SK-N-SH treated with all-trans-retinoic acid at 6 μM for 48 hours (cell line): ENCODE measurements at regions not wholly inside any gene's neighbourhood (a gene's known extent, or its start where the extent isn't known, plus 50 kb on each side); places are given as distances from the start of the nearest gene placed in this dataset.

ENCODE experiments used
- ATAC-seq: fragments of 200-7000 bp; cut with Tn5 transposase; 3 replicates; pipeline ENCODE4 v1.9.1; 2020; ENCODE audit warnings: mild to moderate bottlenecking, moderate library complexity
- ARNTL ChIP-seq: fragments of 450-650 bp; formaldehyde crosslinking; IDR thresholded peaks from 2 replicates; pipeline ENCODE4 v1.5.0; 2020; ENCODE audit warnings: low read depth, mild to moderate bottlenecking, moderate library complexity, borderline replicate concordance
- BACH2 ChIP-seq: fragments of 250-450 bp; sonication (Bioruptor Pico); IDR thresholded peaks from 2 replicates; pipeline ENCODE4 v1.9.0; 2021; ENCODE audit warnings: mild to moderate bottlenecking, borderline replicate concordance
- CSDC2 ChIP-seq: fragments of 250-450 bp; sonication (Bioruptor Pico); IDR thresholded peaks from 2 replicates; pipeline ENCODE4 v1.5.0; 2020; ENCODE audit warnings: mild to moderate bottlenecking, moderate library complexity
- ESRRG ChIP-seq: fragments of 250-450 bp; sonication (Bioruptor Pico); IDR thresholded peaks from 2 replicates; pipeline ENCODE4 v1.6.1; 2021; ENCODE audit warnings: mild to moderate bottlenecking
- ISL1 ChIP-seq: fragments of 250-450 bp; sonication (Bioruptor Pico); IDR thresholded peaks from 2 replicates; pipeline ENCODE4 v2.1.2; 2022; ENCODE audit warnings: mild to moderate bottlenecking, moderate library complexity
- OSR1 ChIP-seq: fragments of 250-450 bp; sonication (Bioruptor Pico); IDR thresholded peaks from 2 replicates; pipeline ENCODE4 v1.8.0; 2022; ENCODE audit warnings: moderate library complexity, mild to moderate bottlenecking, inconsistent platforms
- PPARA ChIP-seq: fragments of 250-450 bp; sonication (Bioruptor Pico); IDR thresholded peaks from 2 replicates; pipeline ENCODE4 v1.5.0; 2020; ENCODE audit warnings: mild to moderate bottlenecking, borderline replicate concordance
- RARB ChIP-seq: fragments of 250-450 bp; sonication (Bioruptor Pico); IDR thresholded peaks from 2 replicates; pipeline ENCODE4 v1.8.0; 2021; ENCODE audit warnings: mild to moderate bottlenecking, moderate library complexity
- SNAI2 ChIP-seq: fragments of 250-450 bp; sonication (Bioruptor Pico); IDR thresholded peaks from 2 replicates; pipeline ENCODE4 v1.5.0; 2020; ENCODE audit warnings: mild to moderate bottlenecking, moderate library complexity
- TCF4 ChIP-seq: fragments of 250-450 bp; sonication (Bioruptor Pico); IDR thresholded peaks from 2 replicates; pipeline ENCODE4 v1.8.0; 2021; ENCODE audit warnings: mild to moderate bottlenecking, moderate library complexity, borderline replicate concordance
- TOX ChIP-seq: fragments of 250-450 bp; sonication (Bioruptor Pico); IDR thresholded peaks from 2 replicates; pipeline ENCODE4 v1.8.0; 2021; ENCODE audit warnings: mild to moderate bottlenecking, moderate library complexity, borderline replicate concordance
- ZC3H10 ChIP-seq: fragments of 250-450 bp; sonication (Bioruptor Pico); IDR thresholded peaks from 2 replicates; pipeline ENCODE4 v1.5.1; 2021; ENCODE audit warnings: mild to moderate bottlenecking, moderate library complexity
- ZFP3 ChIP-seq: fragments of 250-450 bp; sonication (Bioruptor Pico); IDR thresholded peaks from 2 replicates; pipeline ENCODE4 v1.5.0; 2020; ENCODE audit warnings: mild to moderate bottlenecking, moderate library complexity
- ZFP30 ChIP-seq: fragments of 450-650 bp; formaldehyde crosslinking; IDR thresholded peaks from 2 replicates; pipeline ENCODE4 v1.5.0; 2022; ENCODE audit warnings: mild to moderate bottlenecking, moderate library complexity
- ZNF565 ChIP-seq: fragments of 450-650 bp; formaldehyde crosslinking; conservative IDR thresholded peaks from 2 replicates; pipeline ENCODE4 v1.5.0; 2020; ENCODE audit warnings: low read depth, mild to moderate bottlenecking, moderate library complexity
- ZNF70 ChIP-seq: fragments of 450-650 bp; formaldehyde crosslinking; IDR thresholded peaks from 2 replicates; pipeline ENCODE4 v1.5.0; 2020; ENCODE audit warnings: mild to moderate bottlenecking, moderate library complexity
- ZNF8 ChIP-seq: fragments of 450-650 bp; formaldehyde crosslinking; IDR thresholded peaks from 2 replicates; pipeline ENCODE4 v1.5.0; 2020; ENCODE audit warnings: mild to moderate bottlenecking, moderate library complexity
- TF ChIP-seq, protein P1 (sequence below): fragments of 250-450 bp; sonication (Bioruptor Pico); IDR thresholded peaks from 2 replicates; pipeline ENCODE4 v1.5.1; 2021; ENCODE audit warnings: mild to moderate bottlenecking, moderate library complexity
- TF ChIP-seq, protein P2 (sequence below): fragments of 250-450 bp; sonication (Bioruptor Pico); IDR thresholded peaks from 2 replicates; pipeline ENCODE4 v1.8.0; 2021; ENCODE audit warnings: low read depth, mild to moderate bottlenecking, moderate library complexity, borderline replicate concordance
- TF ChIP-seq, protein P3 (sequence below): fragments of 250-450 bp; sonication (Bioruptor Pico); IDR thresholded peaks from 2 replicates; pipeline ENCODE4 v1.5.0; 2020; ENCODE audit warnings: mild to moderate bottlenecking, moderate library complexity

DNA sequence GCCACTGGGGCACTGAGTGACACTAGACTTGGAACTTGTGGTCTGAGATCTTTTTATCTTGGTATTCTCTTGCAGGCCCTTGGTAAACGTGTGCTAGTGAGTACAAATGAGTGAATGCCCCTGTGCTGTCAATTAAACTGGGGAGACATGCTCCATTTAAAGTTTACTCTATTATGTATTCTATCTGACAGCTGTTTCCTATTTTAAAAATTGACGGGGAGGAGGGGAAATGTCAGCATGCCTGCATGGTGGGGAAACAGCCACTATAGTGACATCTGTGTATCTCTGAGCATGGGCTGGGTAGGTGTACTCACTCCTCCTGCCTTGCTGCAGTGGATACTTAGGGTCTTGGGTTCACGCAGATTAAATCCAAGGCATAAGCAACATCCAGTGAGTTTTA, 59.0 kb upstream of the IKBKE start:
- no peak for TF ChIP-seq ZNF8 (CRISPR knock-in tag)
- no peak for TF ChIP-seq TOX (CRISPR knock-in tag)
- TF ChIP-seq ZFP3 (CRISPR knock-in tag), result no peak
- TF ChIP-seq, protein P1, sequence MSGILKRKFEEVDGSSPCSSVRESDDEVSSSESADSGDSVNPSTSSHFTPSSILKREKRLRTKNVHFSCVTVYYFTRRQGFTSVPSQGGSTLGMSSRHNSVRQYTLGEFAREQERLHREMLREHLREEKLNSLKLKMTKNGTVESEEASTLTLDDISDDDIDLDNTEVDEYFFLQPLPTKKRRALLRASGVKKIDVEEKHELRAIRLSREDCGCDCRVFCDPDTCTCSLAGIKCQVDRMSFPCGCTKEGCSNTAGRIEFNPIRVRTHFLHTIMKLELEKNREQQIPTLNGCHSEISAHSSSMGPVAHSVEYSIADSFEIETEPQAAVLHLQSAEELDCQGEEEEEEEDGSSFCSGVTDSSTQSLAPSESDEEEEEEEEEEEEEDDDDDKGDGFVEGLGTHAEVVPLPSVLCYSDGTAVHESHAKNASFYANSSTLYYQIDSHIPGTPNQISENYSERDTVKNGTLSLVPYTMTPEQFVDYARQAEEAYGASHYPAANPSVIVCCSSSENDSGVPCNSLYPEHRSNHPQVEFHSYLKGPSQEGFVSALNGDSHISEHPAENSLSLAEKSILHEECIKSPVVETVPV (CRISPR knock-in tag), result no peak
- TF ChIP-seq, protein P2, sequence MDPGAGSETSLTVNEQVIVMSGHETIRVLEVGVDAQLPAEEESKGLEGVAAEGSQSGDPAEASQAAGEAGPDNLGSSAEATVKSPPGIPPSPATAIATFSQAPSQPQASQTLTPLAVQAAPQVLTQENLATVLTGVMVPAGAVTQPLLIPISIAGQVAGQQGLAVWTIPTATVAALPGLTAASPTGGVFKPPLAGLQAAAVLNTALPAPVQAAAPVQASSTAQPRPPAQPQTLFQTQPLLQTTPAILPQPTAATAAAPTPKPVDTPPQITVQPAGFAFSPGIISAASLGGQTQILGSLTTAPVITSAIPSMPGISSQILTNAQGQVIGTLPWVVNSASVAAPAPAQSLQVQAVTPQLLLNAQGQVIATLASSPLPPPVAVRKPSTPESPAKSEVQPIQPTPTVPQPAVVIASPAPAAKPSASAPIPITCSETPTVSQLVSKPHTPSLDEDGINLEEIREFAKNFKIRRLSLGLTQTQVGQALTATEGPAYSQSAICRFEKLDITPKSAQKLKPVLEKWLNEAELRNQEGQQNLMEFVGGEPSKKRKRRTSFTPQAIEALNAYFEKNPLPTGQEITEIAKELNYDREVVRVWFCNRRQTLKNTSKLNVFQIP (CRISPR knock-in tag), result no peak
- TF ChIP-seq ZC3H10, result no peak
- no peak for TF ChIP-seq RARB
- TF ChIP-seq CSDC2 (CRISPR knock-in tag), result no peak
- no peak for ATAC-seq

DNA sequence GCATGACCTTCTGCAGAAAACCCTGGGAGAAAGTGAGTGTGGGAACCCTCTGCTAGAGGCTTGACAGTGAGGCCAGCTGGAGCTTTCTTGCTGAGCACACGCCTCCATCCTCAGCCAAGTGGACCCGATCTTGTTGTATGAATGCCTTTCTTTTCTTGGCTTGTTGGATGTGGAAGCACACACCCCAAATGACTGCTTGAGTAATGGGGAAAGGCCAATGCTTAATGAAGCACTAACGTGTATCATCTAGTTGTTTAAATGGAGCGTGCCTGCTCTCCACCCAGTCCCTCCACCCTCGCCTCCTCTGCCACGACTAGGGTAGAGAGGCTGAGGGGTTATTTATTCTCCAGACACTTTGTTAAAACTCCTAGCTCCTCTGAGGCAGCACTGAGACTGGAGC, 54.3 kb upstream of the IKBKE start:
- TF ChIP-seq CSDC2 (CRISPR knock-in tag) (no peak), ZNF8 (CRISPR knock-in tag) (no peak), SNAI2 (CRISPR knock-in tag) (no peak), ZNF565 (CRISPR knock-in tag) (no peak), BACH2 (CRISPR knock-in tag) (no peak), ZNF70 (CRISPR knock-in tag) (no peak)
- TF ChIP-seq, all 23 proteins: peak for 0
- peak; percentile 23 for ATAC-seq

DNA sequence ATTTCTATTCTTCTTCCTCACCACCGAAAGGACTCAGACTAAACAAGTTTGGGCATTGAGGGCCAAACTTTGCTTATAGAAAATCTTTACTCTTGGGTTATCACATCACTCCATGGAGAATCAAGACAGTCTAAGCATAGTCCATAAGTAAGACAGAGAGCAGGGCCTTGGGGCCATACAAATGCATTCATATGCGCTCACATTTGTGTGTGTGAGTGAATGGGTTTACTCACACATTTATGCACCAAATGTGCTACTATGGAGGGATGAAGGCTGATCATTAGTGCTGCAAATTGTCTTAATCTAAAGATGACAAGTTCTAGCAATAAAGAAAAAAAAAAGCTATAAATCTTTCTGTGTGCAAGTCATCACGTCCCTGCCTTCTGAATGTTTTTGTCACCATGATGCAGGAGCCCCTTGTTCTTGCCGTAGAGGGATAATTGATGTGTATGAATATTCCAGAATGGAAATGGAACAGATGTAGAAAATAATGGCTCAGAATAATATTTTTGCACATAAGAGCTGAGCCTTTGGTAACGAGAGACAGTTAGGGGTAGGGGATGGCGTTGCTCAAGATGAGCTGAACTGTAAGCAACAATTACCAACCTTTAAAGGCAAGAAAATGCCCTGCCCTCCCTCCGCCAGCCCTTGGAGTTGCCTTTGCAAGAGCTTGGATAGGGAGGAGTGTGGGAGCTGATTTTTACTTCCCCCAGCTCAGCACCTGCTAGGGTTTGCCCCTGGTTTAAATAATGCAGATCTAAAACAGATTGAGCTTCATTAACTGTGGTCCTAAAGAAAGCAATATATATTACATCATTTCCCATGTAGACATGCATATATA, 52.3 kb upstream of the IKBKE start:
- TF ChIP-seq, protein P1 (CRISPR knock-in tag), result no peak
- ATAC-seq, result no peak

DNA sequence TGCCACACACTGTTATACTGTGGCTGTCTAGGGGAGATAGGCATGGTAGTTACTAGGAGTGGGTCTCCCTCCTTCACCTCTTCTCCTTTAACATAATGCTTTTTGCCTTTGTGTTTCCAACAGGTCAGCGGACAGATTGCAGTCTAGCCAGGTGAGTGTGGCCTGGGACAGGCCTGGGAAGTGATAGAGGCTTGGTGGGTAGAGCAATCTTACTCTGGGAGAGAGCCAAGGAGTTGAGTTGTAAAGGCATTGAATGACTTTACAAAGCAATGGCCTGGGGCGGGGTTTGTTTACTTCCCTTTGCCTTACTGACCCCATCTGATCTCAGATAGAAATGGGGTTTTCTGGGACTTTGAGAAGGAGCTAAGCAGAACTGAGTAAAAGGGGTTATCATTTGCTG, 51.0 kb upstream of the IKBKE start:
- TF ChIP-seq, protein P3, sequence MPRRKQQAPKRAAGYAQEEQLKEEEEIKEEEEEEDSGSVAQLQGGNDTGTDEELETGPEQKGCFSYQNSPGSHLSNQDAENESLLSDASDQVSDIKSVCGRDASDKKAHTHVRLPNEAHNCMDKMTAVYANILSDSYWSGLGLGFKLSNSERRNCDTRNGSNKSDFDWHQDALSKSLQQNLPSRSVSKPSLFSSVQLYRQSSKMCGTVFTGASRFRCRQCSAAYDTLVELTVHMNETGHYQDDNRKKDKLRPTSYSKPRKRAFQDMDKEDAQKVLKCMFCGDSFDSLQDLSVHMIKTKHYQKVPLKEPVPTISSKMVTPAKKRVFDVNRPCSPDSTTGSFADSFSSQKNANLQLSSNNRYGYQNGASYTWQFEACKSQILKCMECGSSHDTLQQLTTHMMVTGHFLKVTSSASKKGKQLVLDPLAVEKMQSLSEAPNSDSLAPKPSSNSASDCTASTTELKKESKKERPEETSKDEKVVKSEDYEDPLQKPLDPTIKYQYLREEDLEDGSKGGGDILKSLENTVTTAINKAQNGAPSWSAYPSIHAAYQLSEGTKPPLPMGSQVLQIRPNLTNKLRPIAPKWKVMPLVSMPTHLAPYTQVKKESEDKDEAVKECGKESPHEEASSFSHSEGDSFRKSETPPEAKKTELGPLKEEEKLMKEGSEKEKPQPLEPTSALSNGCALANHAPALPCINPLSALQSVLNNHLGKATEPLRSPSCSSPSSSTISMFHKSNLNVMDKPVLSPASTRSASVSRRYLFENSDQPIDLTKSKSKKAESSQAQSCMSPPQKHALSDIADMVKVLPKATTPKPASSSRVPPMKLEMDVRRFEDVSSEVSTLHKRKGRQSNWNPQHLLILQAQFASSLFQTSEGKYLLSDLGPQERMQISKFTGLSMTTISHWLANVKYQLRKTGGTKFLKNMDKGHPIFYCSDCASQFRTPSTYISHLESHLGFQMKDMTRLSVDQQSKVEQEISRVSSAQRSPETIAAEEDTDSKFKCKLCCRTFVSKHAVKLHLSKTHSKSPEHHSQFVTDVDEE (CRISPR knock-in tag), result no peak
- TF ChIP-seq ZNF565 (CRISPR knock-in tag) (no peak), ISL1 (CRISPR knock-in tag) (no peak), PPARA (no peak), ESRRG (CRISPR knock-in tag) (no peak), OSR1 (CRISPR knock-in tag) (no peak), BACH2 (CRISPR knock-in tag) (no peak), ZFP30 (CRISPR knock-in tag) (no peak), ZNF8 (CRISPR knock-in tag) (no peak), CSDC2 (CRISPR knock-in tag) (no peak), TCF4 (no peak), RARB (no peak), TOX (CRISPR knock-in tag) (no peak), ZNF70 (CRISPR knock-in tag) (no peak), ARNTL (no peak), SNAI2 (CRISPR knock-in tag) (no peak), ZFP3 (CRISPR knock-in tag) (no peak)
- TF ChIP-seq, protein P1 (CRISPR knock-in tag), result no peak

More for the DNA sequence above, 51.0 kb upstream of the IKBKE start:
- no peak for ATAC-seq
